ENCODE measurements at regions not wholly inside any gene's neighbourhood (a gene's known extent, or its start where the extent isn't known, plus 50 kb on each side); places are given as distances from the start of the nearest gene placed in this dataset.

- Mint-ChIP-seq H3K36me3 (no peaks in the 10 kb centered on the region), H3K27me3 (ENCODE audit: low read depth in 3 of 3) (peaks cover 0 to 5% (median 2%) of the 10 kb centered on the region in 3 donors), H3K4me3 (no peak overlapping the region), H3K9me3 (no peaks in the 10 kb centered on the region), H3K4me1 (peaks cover 0 to 2% of the 10 kb centered on the region in 2 donors), H3K27ac (no peak overlapping the region)
- no peak for DNase-seq
Observed at GRCh38 chr6:75546381-75546780, 52.8 kb upstream of the FILIP1 start.

GRCh38 chr6:75550544-75551167 lies 51.0 kb upstream of the SENP6 start:
- H3K27me3 Mint-ChIP-seq (ENCODE audit: low read depth in 3 of 3) = peaks cover 0 to 7% (median 0%) of the 10 kb centered on the region in 3 donors
- peaks cover 0 to 7% of the 10 kb centered on the region in 2 donors for H3K4me1 Mint-ChIP-seq
- no peak overlapping the region for H3K4me3 Mint-ChIP-seq
- H3K9me3 Mint-ChIP-seq = no peaks in the 10 kb centered on the region
- no peak overlapping the region for H3K27ac Mint-ChIP-seq
- no peak for DNase-seq
- no peaks in the 10 kb centered on the region for H3K36me3 Mint-ChIP-seq

- H3K4me3 Mint-ChIP-seq = peak overlapping the region in 1 of 5 donors; percentile 39
- no peaks in the 10 kb centered on the region for H3K36me3 Mint-ChIP-seq
- H3K9me3 Mint-ChIP-seq = no peaks in the 10 kb centered on the region
- H3K27me3 Mint-ChIP-seq (ENCODE audit: low read depth in 3 of 3) = peaks cover 0 to 7% (median 0%) of the 10 kb centered on the region in 3 donors
- DNase-seq = peak in 1 of 3 donors; percentile 16
- peak overlapping the region in 1 of 6 donors; percentile 64 for H3K27ac Mint-ChIP-seq
- H3K4me1 Mint-ChIP-seq = peaks cover 0 to 7% of the 10 kb centered on the region in 2 donors
Observed at GRCh38 chr6:75551367-75551952, 50.2 kb upstream of the SENP6 start.
